ENCODE measurements at regions not wholly inside any gene's neighbourhood (a gene's known extent, or its start where the extent isn't known, plus 50 kb on each side); places are given as distances from the start of the nearest gene placed in this dataset.

DNA sequence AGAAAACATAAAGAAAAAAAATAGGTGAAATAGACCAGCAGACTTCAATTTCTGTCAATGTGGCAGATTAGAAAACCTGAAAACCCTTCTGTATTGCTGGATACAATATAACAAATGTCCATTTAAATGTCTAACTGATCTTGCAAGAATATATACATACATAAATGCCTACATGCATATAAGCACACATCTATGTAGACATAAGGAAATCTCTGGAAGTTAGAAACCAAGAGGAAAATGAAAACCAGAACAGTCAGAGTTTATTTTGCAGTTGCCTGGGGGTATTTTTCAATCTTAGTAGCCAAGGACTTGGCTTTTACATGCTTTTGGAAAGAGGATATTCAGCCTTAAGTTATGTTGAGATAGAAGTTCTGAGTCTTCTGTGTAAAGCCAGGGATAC, 184.0 kb downstream of the RPS12 start:
- TF ChIP-seq, protein P1, sequence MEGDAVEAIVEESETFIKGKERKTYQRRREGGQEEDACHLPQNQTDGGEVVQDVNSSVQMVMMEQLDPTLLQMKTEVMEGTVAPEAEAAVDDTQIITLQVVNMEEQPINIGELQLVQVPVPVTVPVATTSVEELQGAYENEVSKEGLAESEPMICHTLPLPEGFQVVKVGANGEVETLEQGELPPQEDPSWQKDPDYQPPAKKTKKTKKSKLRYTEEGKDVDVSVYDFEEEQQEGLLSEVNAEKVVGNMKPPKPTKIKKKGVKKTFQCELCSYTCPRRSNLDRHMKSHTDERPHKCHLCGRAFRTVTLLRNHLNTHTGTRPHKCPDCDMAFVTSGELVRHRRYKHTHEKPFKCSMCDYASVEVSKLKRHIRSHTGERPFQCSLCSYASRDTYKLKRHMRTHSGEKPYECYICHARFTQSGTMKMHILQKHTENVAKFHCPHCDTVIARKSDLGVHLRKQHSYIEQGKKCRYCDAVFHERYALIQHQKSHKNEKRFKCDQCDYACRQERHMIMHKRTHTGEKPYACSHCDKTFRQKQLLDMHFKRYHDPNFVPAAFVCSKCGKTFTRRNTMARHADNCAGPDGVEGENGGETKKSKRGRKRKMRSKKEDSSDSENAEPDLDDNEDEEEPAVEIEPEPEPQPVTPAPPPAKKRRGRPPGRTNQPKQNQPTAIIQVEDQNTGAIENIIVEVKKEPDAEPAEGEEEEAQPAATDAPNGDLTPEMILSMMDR (IDR thresholded peaks at IDR 0.05) = no peak
- TF ChIP-seq POLR2A (IDR thresholded peaks at IDR 0.05) (no peak), EP300 (IDR thresholded peaks at IDR 0.05) (no peak), POLR2AphosphoS5 (IDR thresholded peaks at IDR 0.05) (no peak)
